ENCODE measurements at regions not wholly inside any gene's neighbourhood (a gene's known extent, or its start where the extent isn't known, plus 50 kb on each side); places are given as distances from the start of the nearest gene placed in this dataset.

DNA sequence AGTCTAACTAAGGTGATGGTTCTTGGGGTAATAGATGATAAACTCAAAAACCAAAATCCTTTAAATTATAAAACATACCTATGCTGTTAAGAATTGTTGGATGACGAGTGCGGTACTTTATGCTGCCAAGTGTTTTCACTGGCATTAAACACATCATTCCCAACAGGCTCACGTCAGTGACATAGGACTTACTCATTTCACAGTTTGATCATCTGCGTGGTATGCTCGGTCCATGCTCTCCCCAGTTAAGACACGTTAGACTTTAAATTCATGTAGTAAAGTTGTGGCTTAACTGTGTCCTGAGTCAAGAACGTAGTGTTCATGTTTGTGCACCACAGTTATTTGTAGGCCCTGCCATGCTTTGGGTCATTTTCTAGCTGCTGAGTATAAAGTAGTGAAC, 125.6 kb upstream of the MYT1L start:
- no peak for TF ChIP-seq POLR2A (IDR thresholded peaks at IDR 0.05)
- TF ChIP-seq, protein P1, sequence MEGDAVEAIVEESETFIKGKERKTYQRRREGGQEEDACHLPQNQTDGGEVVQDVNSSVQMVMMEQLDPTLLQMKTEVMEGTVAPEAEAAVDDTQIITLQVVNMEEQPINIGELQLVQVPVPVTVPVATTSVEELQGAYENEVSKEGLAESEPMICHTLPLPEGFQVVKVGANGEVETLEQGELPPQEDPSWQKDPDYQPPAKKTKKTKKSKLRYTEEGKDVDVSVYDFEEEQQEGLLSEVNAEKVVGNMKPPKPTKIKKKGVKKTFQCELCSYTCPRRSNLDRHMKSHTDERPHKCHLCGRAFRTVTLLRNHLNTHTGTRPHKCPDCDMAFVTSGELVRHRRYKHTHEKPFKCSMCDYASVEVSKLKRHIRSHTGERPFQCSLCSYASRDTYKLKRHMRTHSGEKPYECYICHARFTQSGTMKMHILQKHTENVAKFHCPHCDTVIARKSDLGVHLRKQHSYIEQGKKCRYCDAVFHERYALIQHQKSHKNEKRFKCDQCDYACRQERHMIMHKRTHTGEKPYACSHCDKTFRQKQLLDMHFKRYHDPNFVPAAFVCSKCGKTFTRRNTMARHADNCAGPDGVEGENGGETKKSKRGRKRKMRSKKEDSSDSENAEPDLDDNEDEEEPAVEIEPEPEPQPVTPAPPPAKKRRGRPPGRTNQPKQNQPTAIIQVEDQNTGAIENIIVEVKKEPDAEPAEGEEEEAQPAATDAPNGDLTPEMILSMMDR (IDR thresholded peaks at IDR 0.05) = no peak

All from uterus (tissue), 2 donors.